NK-92 treated with Interleukin-12 subunit alpha and Interleukin-12 subunit beta, amount 100 ng/mL, for 24 hours (cell line): ENCODE measurements at regions not wholly inside any gene's neighbourhood (a gene's known extent, or its start where the extent isn't known, plus 50 kb on each side); places are given as distances from the start of the nearest gene placed in this dataset.

Experiments
- DNase-seq: peaks from one replicate; lab custom pipeline; 2025; lab: John Stamatoyannopoulos, UW

GRCh38 chr5:117065161-117065560 lies 490.5 kb upstream of the SEMA6A start:
- DNase-seq = no peak

DNA sequence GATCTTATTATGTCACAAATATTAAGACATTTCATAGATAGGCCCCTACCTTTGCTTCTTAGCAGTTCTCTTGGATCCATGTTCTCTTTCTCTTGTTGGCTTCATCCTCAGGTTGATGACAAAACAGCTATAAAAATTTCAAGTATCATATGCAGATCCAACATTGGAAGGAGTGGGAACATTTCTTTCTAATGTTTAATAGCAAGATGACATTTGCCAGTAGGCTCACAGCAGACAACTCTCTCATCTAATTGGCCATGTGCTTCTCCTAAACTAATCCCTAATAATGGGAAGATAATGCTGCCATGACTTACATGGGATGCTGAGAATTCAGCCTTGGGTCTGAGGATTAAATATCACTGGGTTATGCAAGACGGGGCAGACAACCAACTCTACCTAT lies 485.5 kb upstream of the SEMA6A start:
- DNase-seq = no peak

DNA sequence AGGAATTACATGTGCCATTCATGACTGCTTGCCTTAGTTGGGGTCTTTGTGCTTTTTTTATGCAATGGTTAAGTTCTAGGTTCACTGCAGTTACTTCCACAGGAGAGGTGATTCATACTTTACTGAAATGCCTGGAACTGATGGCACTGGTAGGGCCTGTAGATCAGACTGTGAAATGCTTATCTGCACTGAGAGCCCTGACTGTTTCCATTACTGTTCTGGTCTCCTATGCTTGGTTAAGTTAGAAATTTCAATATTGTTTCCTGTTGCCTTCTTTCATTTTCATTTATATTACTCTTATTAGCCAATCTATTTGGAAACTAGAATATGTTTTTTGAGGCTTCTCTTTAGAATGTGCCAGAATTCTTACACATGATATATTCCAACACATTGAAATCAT lies 484.1 kb upstream of the SEMA6A start:
- no peak for DNase-seq

GRCh38 chr5:117055517-117055916 lies 480.9 kb upstream of the SEMA6A start:
- no peak for DNase-seq

DNA sequence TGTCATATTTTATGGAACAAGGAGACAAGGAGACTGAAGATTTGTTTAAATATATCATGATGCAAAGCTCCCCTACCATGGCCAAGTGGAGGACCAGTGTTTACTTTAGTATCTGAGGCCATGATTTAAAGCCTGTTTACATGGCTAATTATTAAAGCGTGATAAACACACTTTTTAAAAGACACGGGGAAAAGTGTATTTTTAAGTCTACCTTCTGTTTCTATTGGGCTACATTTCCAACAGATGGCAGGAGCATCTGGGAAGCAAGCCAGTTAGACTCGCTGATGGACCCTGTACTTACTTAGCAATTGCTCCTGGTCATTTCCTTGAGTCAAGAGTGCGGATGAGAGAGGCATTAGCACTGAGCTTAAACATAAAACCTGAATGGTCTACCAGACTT lies 480.3 kb upstream of the SEMA6A start:
- DNase-seq = no peak

- DNase-seq = no peak
Observed at GRCh38 chr5:117054141-117054540, 479.5 kb upstream of the SEMA6A start.

GRCh38 chr5:117041926-117042595 lies 467.4 kb upstream of the SEMA6A start:
- DNase-seq = no peak

DNA sequence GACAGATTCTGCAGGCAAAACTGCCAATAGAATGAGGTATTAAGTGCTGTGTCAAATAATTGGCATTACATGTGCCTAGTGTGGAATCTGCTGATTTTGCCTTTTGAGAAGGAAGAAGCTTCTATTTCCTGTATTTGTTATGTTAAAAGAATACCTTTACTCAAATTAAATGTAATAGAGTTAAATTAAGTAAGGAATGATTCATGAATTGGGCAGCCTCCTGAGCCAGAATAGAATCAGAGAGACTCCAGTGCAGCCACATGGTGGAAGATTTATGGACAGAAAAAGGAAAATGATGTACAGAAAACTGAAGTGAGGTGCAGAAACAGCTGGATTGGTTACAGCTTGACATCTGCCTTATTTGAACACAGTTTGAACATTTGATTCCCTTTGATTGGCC lies 464.4 kb upstream of the SEMA6A start:
- DNase-seq = no peak

- no peak for DNase-seq
Observed at GRCh38 chr5:117027384-117027783, 452.8 kb upstream of the SEMA6A start.

DNA sequence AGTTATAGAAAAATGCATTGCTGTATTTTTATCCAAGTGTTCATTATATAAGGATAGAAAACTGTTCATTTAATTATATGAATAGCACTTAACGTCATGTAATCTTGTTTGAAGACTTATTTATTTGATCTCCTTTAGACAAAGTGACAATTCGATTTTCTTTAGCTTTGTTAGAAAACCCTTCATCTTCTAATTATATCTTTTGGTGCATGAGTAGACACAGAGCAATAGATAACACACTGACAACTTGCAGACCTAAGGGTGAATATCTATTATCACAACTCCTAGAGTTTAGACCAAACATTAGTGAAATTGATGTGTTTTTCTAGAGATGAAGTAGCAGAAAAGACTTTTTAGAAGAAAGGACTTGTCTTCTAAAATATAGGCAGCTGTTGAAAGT lies 446.4 kb upstream of the SEMA6A start:
- DNase-seq = no peak

GRCh38 chr5:117013280-117013877 lies 438.8 kb upstream of the SEMA6A start:
- DNase-seq = no peak

GRCh38 chr5:117010574-117010973 lies 436.0 kb upstream of the SEMA6A start:
- no peak for DNase-seq

- no peak for DNase-seq
Observed at GRCh38 chr5:116998024-116998423, 423.4 kb upstream of the SEMA6A start.

DNA sequence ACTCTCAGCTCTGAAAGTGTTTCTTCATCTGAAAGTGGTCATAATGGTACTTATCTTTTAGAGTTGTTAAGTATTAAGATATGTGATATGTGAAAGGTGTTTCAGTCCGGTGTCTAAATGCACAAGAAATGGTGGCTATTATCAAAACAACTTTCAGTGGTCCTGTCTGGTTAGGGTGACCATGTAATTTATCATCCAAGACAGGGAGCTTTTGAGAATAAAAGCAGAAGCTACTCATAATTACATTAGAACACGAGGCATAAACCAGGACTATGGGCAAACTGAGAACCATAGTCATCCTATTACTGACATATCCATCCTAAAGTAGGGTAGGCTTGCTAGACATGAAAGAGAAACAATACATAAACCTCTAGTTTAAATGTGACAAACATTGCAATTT lies 418.1 kb upstream of the SEMA6A start:
- no peak for DNase-seq

DNA sequence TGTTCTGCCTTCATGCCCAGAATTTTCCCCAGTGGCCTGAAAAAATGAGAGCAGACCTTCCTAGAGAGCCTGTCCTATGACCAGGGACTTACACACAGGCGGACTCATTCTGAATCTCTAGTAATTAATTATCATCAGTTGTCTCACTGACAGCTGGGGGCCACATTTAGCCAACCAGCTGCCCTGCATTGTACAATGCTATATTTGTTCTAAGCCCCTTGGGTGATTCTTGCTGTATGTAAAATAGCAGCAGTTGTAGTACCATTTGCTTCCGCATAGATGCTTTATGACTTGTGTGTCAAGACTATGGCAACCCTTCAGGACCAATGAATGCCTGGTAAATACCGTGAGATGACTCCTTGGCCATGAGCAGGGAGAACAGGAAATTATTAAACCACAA lies 415.4 kb upstream of the SEMA6A start:
- no peak for DNase-seq

DNA sequence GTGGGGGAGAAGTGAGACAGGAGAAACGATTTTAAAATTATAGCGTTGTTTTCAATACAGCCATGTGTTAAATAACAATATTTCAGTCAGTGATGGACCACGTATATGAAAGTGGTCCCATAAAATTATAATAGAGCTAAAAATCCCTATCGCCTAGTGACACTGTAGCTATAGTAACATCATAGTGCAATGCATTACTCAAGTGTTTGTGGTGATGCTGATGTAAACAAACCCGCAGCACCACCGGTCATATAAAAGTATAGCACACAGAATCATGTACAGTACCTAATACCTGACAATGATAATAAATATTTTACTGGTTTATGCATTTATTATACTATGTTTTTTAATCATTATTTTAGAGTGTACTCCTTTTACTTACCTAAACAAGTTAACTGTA lies 407.4 kb upstream of the SEMA6A start:
- DNase-seq = no peak

GRCh38 chr5:116980581-116980980 lies 406.0 kb upstream of the SEMA6A start:
- no peak for DNase-seq

DNA sequence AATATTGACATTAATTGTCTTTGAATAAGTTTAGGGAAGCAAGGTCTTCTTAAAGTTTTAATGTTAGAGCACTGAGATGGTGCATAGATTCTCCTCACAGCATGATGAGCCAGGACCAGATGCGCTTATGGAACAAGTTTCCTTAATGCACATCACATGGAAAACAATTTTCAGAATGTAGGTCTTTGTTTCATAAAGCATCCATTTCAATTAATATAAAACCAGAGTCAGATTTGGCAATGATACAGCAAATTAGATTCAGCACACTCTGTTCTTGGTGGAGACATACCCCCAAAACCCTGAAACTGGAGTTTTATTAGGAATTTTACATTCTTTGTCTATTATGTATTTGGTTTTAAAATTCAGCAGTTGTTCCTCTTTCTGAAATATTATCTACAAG lies 402.1 kb upstream of the SEMA6A start:
- no peak for DNase-seq

DNA sequence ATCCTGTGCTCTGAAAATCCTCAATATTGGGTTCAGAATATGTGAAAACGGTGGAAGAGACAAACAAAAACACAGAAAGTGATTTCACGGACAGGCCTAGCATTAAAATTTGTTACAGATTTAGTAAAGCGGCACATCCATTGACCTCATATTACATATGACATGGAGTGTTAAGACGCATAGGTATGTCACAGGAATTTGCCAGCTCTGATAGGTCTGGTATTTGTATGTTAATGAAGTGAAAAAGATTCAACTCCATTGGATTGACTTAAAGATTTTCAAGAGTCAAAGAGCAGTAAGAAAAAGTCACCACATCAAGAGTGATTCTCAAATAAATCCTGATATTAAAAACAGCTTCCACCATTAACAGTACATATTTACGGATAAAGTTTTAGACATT lies 396.5 kb upstream of the SEMA6A start:
- no peak for DNase-seq

DNA sequence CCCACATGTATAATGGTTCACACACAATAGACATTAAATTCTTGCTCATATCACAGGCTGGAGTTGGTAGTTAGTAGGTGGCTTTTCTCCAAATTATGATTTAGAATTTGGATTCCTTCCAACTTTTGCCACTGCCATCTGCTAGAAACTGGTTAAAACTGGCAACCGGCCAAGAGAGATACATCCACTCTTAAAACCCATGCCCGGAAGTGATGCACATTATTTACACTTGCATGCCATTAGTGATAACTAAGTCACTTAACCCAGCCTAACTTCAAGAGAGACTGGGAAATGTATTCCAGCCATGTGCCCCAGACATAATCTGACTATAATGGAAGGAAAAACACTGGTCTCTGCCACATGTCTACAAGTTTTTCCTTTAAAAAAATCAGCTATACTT lies 395.7 kb upstream of the SEMA6A start:
- no peak for DNase-seq

- DNase-seq = no peak
Observed at GRCh38 chr5:116964438-116964837, 389.8 kb upstream of the SEMA6A start.

DNA sequence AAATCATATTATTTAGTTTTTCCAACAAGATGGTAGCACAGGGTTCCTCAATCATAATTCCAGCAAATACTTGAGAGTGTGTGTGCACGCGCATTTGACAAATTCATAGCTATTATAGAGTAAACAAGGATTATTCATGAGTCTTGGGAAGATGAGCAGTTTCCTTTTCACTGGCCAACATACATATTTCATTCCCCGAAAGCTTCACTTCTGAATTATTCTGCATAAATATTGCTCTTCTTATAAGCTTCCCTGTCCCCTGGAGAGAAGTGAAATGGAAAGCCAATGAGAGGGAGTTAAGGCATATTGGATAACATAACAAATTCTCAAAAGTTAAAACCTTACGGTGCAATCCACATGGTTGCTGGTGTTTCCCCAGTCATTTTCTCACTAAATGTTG lies 386.4 kb upstream of the SEMA6A start:
- DNase-seq = no peak

DNA sequence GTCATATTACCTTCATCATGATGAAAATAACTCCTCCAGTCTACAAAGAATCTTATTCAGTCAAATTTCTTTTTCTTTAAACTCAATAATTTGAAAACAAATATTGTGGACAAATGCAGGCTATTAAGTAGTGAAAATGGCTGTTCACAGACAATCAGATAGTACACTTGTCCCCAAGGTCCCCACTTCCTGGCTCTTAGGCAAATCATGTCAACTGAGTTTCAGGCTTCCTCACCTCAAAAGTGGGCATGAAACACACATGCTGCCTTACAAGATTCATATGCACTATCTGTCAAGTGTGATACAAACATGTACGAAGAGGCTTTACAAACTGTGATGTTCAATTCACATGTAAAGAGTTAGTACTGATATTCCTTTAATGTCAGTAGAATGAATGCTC lies 385.2 kb upstream of the SEMA6A start:
- DNase-seq = no peak

- DNase-seq = no peak
Observed at GRCh38 chr5:116953251-116953930, 378.8 kb upstream of the SEMA6A start.
